ENCODE measurements at regions not wholly inside any gene's neighbourhood (a gene's known extent, or its start where the extent isn't known, plus 50 kb on each side); places are given as distances from the start of the nearest gene placed in this dataset.

- no peak for TF ChIP-seq EP300 (IDR thresholded peaks at IDR 0.05)
- no peak for TF ChIP-seq CTCF (IDR thresholded peaks at IDR 0.05)
- no peak for TF ChIP-seq POLR2AphosphoS5 (IDR thresholded peaks at IDR 0.05)
Measured at GRCh38 chr5:61953913-61954312, 352.1 kb upstream of the KIF2A start.
